HepG2 (cell line): ENCODE measurements at regions not wholly inside any gene's neighbourhood (a gene's known extent, or its start where the extent isn't known, plus 50 kb on each side); places are given as distances from the start of the nearest gene placed in this dataset.

ENCODE experiments used
- ATAC-seq: fragments of 200-7000 bp; cut with Tn5 transposase; 3 replicates; pipeline ENCODE4 v1.9.1; 2020; ENCODE audit warnings: mild to moderate bottlenecking, moderate library complexity
- BruUV-seq: library from RNA; stranded (reverse); fragments of 400-500 nt; replicated peaks from 2 replicates; lab custom pipeline; 2021; lab: Mats Ljungman, UMichigan
- CTCF ChIA-PET: fragments of 300-600 bp; formaldehyde crosslinking; extraction: SDS; loops from one replicate; lab custom pipeline; 2021; ENCODE audit warnings: low total read pairs, inconsistent platforms, low intra/inter-chr PET ratio; lab: Yijun Ruan, JAX
- POLR2A ChIA-PET: fragments of 350-600 bp; sonication (Branson Sonifier 250); formaldehyde crosslinking; loops from one replicate; lab custom pipeline; 2020; ENCODE audit warnings: antibody characterized with exemption, inconsistent platforms; lab: Yijun Ruan, JAX
- DNase-seq: peaks from one replicate; pipeline ENCODE4 v3.0.0-alpha.2; 2015; ENCODE audit warnings: low spot score
- FAIRE-seq: peaks from 3 replicates; lab custom pipeline; 2011; peaks lifted over from hg19 to GRCh38; lab: Jason Lieb, UNC
- H2AFZ ChIP-seq: one replicate; pipeline ENCODE4 v1.6.1; 2011; ENCODE audit warnings: low read length, inconsistent platforms
- H3K27ac ChIP-seq: fragments of 300-600 bp; 3 replicates; pipeline ENCODE4 v1.8.0; 2011; ENCODE audit warnings: mixed run types, mild to moderate bottlenecking, mixed read lengths, low read length, inconsistent platforms; ENCODE audit not compliant: insufficient read depth; ENCODE audit errors: extremely low read length
- H3K27me3 ChIP-seq, 2 experiments: fragments of 200-600 bp in 1 of 2; 2 replicates in 1 of 2; 3 replicates in 1 of 2; pipeline versions ENCODE4 v1.6.0 to v1.8.0; 2011; ENCODE audit warnings: low read length in 2 of 2, mild to moderate bottlenecking in 2 of 2, moderate library complexity in 2 of 2, inconsistent platforms in 1 of 2; ENCODE audit not compliant: insufficient read depth in 2 of 2, control insufficient read depth in 1 of 2
- H3K36me3 ChIP-seq, 2 experiments: fragments of 200-600 bp in 1 of 2; replicated peaks in 1 of 2; 2 replicates in 1 of 2; 3 replicates in 1 of 2; pipeline versions ENCODE4 v1.5.1 to v1.8.0; 2011; ENCODE audit warnings: low read length in 2 of 2, inconsistent platforms in 1 of 2; ENCODE audit not compliant: insufficient read depth in 2 of 2, control insufficient read depth in 1 of 2
- H3K4me1 ChIP-seq: 2 replicates; pipeline ENCODE4 v1.5.1; 2012; ENCODE audit warnings: low read length, inconsistent platforms; ENCODE audit not compliant: insufficient read depth
- H3K4me2 ChIP-seq: 2 replicates; pipeline ENCODE4 v1.6.0; 2011; ENCODE audit warnings: low read depth, low read length, inconsistent platforms
- H3K4me3 ChIP-seq, 3 experiments: fragments of 200-600 bp in 1 of 3; sonication (generic), shearing (Covaris generic) in 1 of 3; replicated peaks in 1 of 3; 2 replicates each; pipeline ENCODE4 v1.5.1; 2011 to 2016; ENCODE audit warnings: low read length in 3 of 3, inconsistent platforms in 2 of 3, low read depth in 2 of 3, mild to moderate bottlenecking in 2 of 3, control low read depth in 1 of 3, mixed read lengths in 1 of 3; ENCODE audit not compliant: insufficient read depth in 1 of 3
- H3K79me2 ChIP-seq: one replicate; pipeline ENCODE4 v1.6.1; 2011; ENCODE audit warnings: low read length, inconsistent platforms; ENCODE audit not compliant: insufficient read depth
- H3K9ac ChIP-seq: 2 replicates; pipeline ENCODE4 v1.6.0; 2011; ENCODE audit warnings: mild to moderate bottlenecking, low read depth, low read length, inconsistent platforms; ENCODE audit not compliant: insufficient read depth
- H3K9me3 ChIP-seq: 2 replicates; pipeline ENCODE4 v1.5.1; 2012; ENCODE audit warnings: mild to moderate bottlenecking, low read length
- H4K20me1 ChIP-seq: 2 replicates; pipeline ENCODE4 v1.6.0; 2011; ENCODE audit warnings: inconsistent platforms, mild to moderate bottlenecking, low read length, moderate library complexity; ENCODE audit not compliant: insufficient read depth
- CTCF ChIP-seq: sonication (generic); formaldehyde crosslinking; IDR thresholded peaks from 2 replicates; pipeline ENCODE4 v1.5.0; 2020; ENCODE audit warnings: mild to moderate bottlenecking, missing genetic modification reagents, moderate library complexity
- NFYC ChIP-seq: IDR thresholded peaks from 2 replicates; pipeline ENCODE4 v1.6.1; 2016; ENCODE audit warnings: missing genetic modification reagents, missing compliant biosample characterization
- STAG1 ChIP-seq: sonication (generic); formaldehyde crosslinking; IDR thresholded peaks from 2 replicates; pipeline ENCODE4 v1.4.0; 2020; ENCODE audit warnings: missing genetic modification reagents
- TFDP1 ChIP-seq: IDR thresholded peaks from 2 replicates; pipeline ENCODE4 v1.6.1; 2016; ENCODE audit warnings: missing compliant biosample characterization, missing genetic modification reagents, borderline replicate concordance
- ZBTB25 ChIP-seq: IDR thresholded peaks from 2 replicates; pipeline ENCODE4 v1.6.1; 2018; ENCODE audit warnings: missing genetic modification reagents
- ZMYM2 ChIP-seq: sonication (generic); formaldehyde crosslinking; IDR thresholded peaks from 2 replicates; pipeline ENCODE4 v1.8.0; 2022; ENCODE audit warnings: mild to moderate bottlenecking, missing genetic modification reagents
- WGBS: methylation state at CpG from one replicate; pipeline ENCODE4 v1.1.6; 2017; ENCODE audit warnings: low lambda C conversion rate; 5-methylcytosine and 5-hydroxymethylcytosine counted together
- in situ Hi-C: cut with HindIII; loops from 2 replicates; pipeline ENCODE4 v1.10.0; 2017; ENCODE audit warnings: low pct_unique_long_range_greater_than_20kb; ENCODE audit not compliant: extremely low pct_ligation_motif_present
- intact Hi-C: fragments of 100-400 bp; cut with micrococcal nuclease; formaldehyde crosslinking; loops from one replicate; pipeline ENCODE4 v1.10.0; 2022; ENCODE audit not compliant: unreplicated experiment

- Histone ChIP-seq H3K27me3 (no peaks in the 10 kb centered on the region), H3K4me3 (no peak overlapping the region), H3K9me3 (peaks cover 35% of the 10 kb centered on the region), H3K36me3 (no peaks in the 10 kb centered on the region), H4K20me1 (no peaks in the 10 kb centered on the region), H2AFZ (no peak overlapping the region), H3K27ac (no peak overlapping the region), H3K4me2 (no peak overlapping the region), H3K79me2 (no peaks in the 10 kb centered on the region), H3K9ac (no peak overlapping the region), H3K4me1 (no peaks in the 10 kb centered on the region)
- ChIA-PET POLR2A (no interaction called here), CTCF (no interaction called here)
- 13% methylated on average over 4 of the region's 4 CpGs for WGBS
- TF ChIP-seq STAG1 (CRISPR knock-in tag) (peak; percentile 45), CTCF (peak; percentile 47), ZMYM2 (CRISPR knock-in tag) (no peak)
- peak; percentile 68 for FAIRE-seq
- in situ Hi-C loops (no loop called here), intact Hi-C loops (loop anchor here (1.0 to 2.0 kb wide), 2 partner anchors 345 to 682 kb away; no protein-coding TSS in a partner anchor)
- no TSS peak for BruUV-seq
- peak; percentile 90 for ATAC-seq
- DNase-seq: no peak
These were observed 440.4 kb downstream of the BTBD3 start for GRCh38 chr20:12358006-12358654.

- 0% methylated on average over 2 of the region's 2 CpGs for WGBS
- in situ Hi-C loops (no loop called here), intact Hi-C loops (loop anchor here (1.0 to 2.0 kb wide), 2 partner anchors 346 to 682 kb away; no protein-coding TSS in a partner anchor)
- ChIA-PET CTCF (no interaction called here), POLR2A (no interaction called here)
- Histone ChIP-seq H3K9me3 (peaks cover 38% of the 10 kb centered on the region), H2AFZ (no peak overlapping the region), H3K27ac (no peak overlapping the region), H3K27me3 (no peaks in the 10 kb centered on the region), H4K20me1 (no peaks in the 10 kb centered on the region), H3K4me1 (no peaks in the 10 kb centered on the region), H3K9ac (no peak overlapping the region), H3K4me3 (no peak overlapping the region), H3K79me2 (no peaks in the 10 kb centered on the region), H3K4me2 (no peak overlapping the region), H3K36me3 (no peaks in the 10 kb centered on the region)
- DNase-seq (no peak), ATAC-seq (peak; percentile 53), FAIRE-seq (no peak)
- BruUV-seq: no TSS peak
- no peak for TF ChIP-seq TFDP1
- no peak for TF ChIP-seq ZBTB25 (CRISPR knock-in tag)
- TF ChIP-seq NFYC (CRISPR knock-in tag): no peak
These were observed 440.9 kb downstream of the BTBD3 start for GRCh38 chr20:12358655-12359009.
